ENCODE measurements at regions not wholly inside any gene's neighbourhood (a gene's known extent, or its start where the extent isn't known, plus 50 kb on each side); places are given as distances from the start of the nearest gene placed in this dataset.

GRCh38 chr16:58933186-58933585, 199.1 kb upstream of the GOT2 start:
- TF ChIP-seq, protein P1, sequence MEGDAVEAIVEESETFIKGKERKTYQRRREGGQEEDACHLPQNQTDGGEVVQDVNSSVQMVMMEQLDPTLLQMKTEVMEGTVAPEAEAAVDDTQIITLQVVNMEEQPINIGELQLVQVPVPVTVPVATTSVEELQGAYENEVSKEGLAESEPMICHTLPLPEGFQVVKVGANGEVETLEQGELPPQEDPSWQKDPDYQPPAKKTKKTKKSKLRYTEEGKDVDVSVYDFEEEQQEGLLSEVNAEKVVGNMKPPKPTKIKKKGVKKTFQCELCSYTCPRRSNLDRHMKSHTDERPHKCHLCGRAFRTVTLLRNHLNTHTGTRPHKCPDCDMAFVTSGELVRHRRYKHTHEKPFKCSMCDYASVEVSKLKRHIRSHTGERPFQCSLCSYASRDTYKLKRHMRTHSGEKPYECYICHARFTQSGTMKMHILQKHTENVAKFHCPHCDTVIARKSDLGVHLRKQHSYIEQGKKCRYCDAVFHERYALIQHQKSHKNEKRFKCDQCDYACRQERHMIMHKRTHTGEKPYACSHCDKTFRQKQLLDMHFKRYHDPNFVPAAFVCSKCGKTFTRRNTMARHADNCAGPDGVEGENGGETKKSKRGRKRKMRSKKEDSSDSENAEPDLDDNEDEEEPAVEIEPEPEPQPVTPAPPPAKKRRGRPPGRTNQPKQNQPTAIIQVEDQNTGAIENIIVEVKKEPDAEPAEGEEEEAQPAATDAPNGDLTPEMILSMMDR (IDR thresholded peaks at IDR 0.05; ENCODE audit: low read depth, low read length, missing input control), result no peak
- TF ChIP-seq, protein P2, sequence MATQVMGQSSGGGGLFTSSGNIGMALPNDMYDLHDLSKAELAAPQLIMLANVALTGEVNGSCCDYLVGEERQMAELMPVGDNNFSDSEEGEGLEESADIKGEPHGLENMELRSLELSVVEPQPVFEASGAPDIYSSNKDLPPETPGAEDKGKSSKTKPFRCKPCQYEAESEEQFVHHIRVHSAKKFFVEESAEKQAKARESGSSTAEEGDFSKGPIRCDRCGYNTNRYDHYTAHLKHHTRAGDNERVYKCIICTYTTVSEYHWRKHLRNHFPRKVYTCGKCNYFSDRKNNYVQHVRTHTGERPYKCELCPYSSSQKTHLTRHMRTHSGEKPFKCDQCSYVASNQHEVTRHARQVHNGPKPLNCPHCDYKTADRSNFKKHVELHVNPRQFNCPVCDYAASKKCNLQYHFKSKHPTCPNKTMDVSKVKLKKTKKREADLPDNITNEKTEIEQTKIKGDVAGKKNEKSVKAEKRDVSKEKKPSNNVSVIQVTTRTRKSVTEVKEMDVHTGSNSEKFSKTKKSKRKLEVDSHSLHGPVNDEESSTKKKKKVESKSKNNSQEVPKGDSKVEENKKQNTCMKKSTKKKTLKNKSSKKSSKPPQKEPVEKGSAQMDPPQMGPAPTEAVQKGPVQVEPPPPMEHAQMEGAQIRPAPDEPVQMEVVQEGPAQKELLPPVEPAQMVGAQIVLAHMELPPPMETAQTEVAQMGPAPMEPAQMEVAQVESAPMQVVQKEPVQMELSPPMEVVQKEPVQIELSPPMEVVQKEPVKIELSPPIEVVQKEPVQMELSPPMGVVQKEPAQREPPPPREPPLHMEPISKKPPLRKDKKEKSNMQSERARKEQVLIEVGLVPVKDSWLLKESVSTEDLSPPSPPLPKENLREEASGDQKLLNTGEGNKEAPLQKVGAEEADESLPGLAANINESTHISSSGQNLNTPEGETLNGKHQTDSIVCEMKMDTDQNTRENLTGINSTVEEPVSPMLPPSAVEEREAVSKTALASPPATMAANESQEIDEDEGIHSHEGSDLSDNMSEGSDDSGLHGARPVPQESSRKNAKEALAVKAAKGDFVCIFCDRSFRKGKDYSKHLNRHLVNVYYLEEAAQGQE (IDR thresholded peaks at IDR 0.05), result no peak
- no peak for TF ChIP-seq RAD21 (IDR thresholded peaks at IDR 0.05)

Measured in liver (tissue), 3 donors.